ENCODE measurements at regions not wholly inside any gene's neighbourhood (a gene's known extent, or its start where the extent isn't known, plus 50 kb on each side); places are given as distances from the start of the nearest gene placed in this dataset.

GRCh38 chr11:29022676-29023075, 914.5 kb downstream of the METTL15 start:
- Mint-ChIP-seq H3K9me3 (no peaks in the 10 kb centered on the region), H3K27me3 (ENCODE audit: low read depth) (no peaks in the 10 kb centered on the region), H3K27ac (ENCODE audit: unreplicated experiment) (no peak overlapping the region), H3K36me3 (ENCODE audit: low read depth) (peaks cover 3% of the 10 kb centered on the region), H3K4me3 (no peak overlapping the region), H3K4me1 (no peaks in the 10 kb centered on the region)
- no peak for DNase-seq (ENCODE audit: low read depth, low spot score)
- TF ChIP-seq CTCF (conservative IDR thresholded peaks at IDR 0.05): no peak

DNA sequence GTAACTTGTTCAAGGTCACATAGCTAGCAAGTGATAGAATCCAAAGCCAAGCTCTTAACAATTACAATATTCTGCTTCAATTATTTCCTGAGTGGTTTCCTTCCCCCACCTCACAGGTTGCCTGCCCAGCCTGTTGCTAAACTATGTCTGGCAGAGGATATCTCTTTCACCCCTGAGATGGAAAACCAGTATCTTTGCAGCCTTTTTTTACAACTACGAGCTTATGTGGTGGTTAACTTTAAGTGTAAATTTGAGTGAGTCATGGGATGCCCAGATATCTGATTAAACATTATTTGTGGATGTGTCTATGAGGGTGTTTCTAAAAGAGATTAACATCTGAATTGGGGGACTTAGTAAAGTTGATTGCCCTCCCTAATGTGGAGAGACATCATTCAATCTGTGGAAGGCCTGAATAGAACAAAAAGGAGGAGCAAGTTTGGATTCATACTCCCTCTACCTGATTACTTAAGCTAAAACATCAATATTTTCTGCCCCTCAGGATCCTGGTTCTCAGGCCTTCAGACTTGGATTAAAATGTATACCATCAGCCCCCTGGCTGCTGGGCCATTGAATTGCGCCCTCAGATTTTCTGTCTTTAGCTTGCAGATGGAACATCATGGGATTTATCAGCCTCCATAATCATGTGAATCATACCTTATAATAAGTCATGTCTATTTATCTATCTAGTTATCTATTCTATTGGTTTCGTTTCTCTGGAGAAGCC, 911.9 kb downstream of the METTL15 start:
- Mint-ChIP-seq H3K9me3 (no peaks in the 10 kb centered on the region), H3K27ac (ENCODE audit: unreplicated experiment) (no peak overlapping the region), H3K36me3 (ENCODE audit: low read depth) (no peaks in the 10 kb centered on the region), H3K27me3 (ENCODE audit: low read depth) (no peaks in the 10 kb centered on the region), H3K4me3 (no peak overlapping the region), H3K4me1 (no peaks in the 10 kb centered on the region)
- peak; percentile 2 for DNase-seq (ENCODE audit: low read depth, low spot score)
- TF ChIP-seq CTCF (conservative IDR thresholded peaks at IDR 0.05): peak; percentile 61

DNA sequence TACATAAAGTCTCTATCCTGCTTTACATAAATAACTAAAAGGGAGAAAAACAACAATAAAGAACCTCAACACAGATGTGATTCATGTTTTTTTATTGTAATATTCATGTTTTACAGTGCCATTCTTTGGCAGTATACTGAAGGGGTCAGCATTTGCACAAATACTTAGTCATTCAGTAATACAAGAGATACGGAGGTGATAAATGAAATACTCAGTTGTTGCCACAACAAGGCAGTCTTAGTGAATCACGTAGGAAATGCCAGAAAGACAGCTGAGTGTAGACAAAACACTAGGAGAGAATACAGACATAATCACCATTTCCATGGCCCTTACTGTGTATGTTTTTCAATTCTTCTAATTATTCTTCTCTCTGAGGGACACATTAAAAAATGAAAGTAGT, 910.4 kb downstream of the METTL15 start:
- H3K27ac Mint-ChIP-seq (ENCODE audit: unreplicated experiment): no peak overlapping the region
- no peaks in the 10 kb centered on the region for H3K4me1 Mint-ChIP-seq
- DNase-seq (ENCODE audit: low read depth, low spot score): no peak
- H3K9me3 Mint-ChIP-seq: no peaks in the 10 kb centered on the region
- TF ChIP-seq CTCF (conservative IDR thresholded peaks at IDR 0.05): no peak
- H3K4me3 Mint-ChIP-seq: no peak overlapping the region
- no peaks in the 10 kb centered on the region for H3K27me3 Mint-ChIP-seq (ENCODE audit: low read depth)
- H3K36me3 Mint-ChIP-seq (ENCODE audit: low read depth): no peaks in the 10 kb centered on the region

- no peaks in the 10 kb centered on the region for H3K9me3 Mint-ChIP-seq
- no peak overlapping the region for H3K27ac Mint-ChIP-seq (ENCODE audit: unreplicated experiment)
- H3K4me1 Mint-ChIP-seq: no peaks in the 10 kb centered on the region
- H3K27me3 Mint-ChIP-seq (ENCODE audit: low read depth): no peaks in the 10 kb centered on the region
- no peak for TF ChIP-seq CTCF (conservative IDR thresholded peaks at IDR 0.05)
- DNase-seq (ENCODE audit: low read depth, low spot score): no peak
- H3K4me3 Mint-ChIP-seq: no peak overlapping the region
- no peaks in the 10 kb centered on the region for H3K36me3 Mint-ChIP-seq (ENCODE audit: low read depth)
Observed at GRCh38 chr11:29017941-29018340, 909.8 kb downstream of the METTL15 start.

- TF ChIP-seq CTCF (conservative IDR thresholded peaks at IDR 0.05): no peak
- Mint-ChIP-seq H3K27ac (ENCODE audit: unreplicated experiment) (no peak overlapping the region), H3K36me3 (ENCODE audit: low read depth) (no peaks in the 10 kb centered on the region)
Observed at GRCh38 chr11:29012507-29012906, 904.3 kb downstream of the METTL15 start.

More at GRCh38 chr11:29012507-29012906, 904.3 kb downstream of the METTL15 start:
- DNase-seq (ENCODE audit: low read depth, low spot score): no peak
- Mint-ChIP-seq H3K27me3 (ENCODE audit: low read depth) (no peaks in the 10 kb centered on the region), H3K9me3 (no peaks in the 10 kb centered on the region), H3K4me1 (no peaks in the 10 kb centered on the region), H3K4me3 (no peak overlapping the region)
